SW 1271 (cell line): ENCODE measurements at regions not wholly inside any gene's neighbourhood (a gene's known extent, or its start where the extent isn't known, plus 50 kb on each side); places are given as distances from the start of the nearest gene placed in this dataset.
"Not testable (repeated sequence)": the region's sequence is repeated elsewhere in the genome, so short reads cannot be mapped to it uniquely, and the experiment has no call there.

ENCODE experiments used
- DNase-seq, 2 experiments: peaks; one replicate each; lab custom pipeline; 2025; lab: John Stamatoyannopoulos, UW

GRCh38 chr1:200496937-200497336 lies 87.1 kb upstream of the ZNF281 start:
- DNase-seq = no peak

- DNase-seq = no peak
These were observed 86.1 kb upstream of the ZNF281 start for GRCh38 chr1:200495901-200496300.

- no peak for DNase-seq
These were observed 83.5 kb upstream of the ZNF281 start for GRCh38 chr1:200493344-200493743.

GRCh38 chr1:200491103-200491502 lies 81.3 kb upstream of the ZNF281 start:
- no peak for DNase-seq

GRCh38 chr1:200490183-200490582 lies 80.3 kb upstream of the ZNF281 start:
- DNase-seq = no peak

DNA sequence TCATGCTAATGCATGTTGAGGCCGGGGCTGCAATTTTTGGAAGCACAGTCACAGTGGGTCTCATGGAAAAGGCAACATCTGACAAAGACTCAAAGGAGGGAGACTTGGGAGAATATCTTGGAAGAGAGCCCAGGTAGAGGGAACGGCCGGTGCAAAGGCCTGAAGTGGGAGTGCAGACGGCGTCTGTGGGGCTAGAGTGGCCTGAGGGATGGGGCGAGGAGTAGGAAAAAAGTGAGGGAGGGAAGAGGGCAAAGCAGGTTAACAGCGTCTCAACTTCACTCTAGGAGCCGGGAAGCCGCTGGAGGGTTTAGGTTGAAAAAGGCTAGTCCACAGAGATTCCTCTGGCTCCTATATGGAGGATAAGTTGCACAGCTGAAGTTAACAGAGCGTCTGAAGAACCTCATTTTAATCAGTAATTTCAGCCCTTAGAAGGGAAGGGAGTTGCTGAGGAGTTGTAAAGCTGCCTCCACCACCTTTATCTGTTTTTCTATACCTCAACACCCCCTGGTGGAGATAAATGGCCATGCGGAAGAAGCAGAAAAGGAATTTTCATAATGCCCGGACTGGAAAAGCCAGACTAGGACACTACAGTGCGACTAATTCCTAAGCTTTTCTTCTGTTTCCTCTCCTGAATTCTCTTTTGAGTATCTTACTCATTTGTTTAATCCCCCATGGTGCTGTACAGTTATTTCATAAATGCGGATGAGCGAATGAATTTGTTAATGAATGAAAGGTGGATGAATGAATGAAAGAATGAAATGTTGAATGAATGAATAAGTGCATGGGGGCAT lies 78.7 kb upstream of the ZNF281 start:
- peak; percentile 38 to 70 for DNase-seq

GRCh38 chr1:200487650-200488049 lies 77.8 kb upstream of the ZNF281 start:
- no peak for DNase-seq

GRCh38 chr1:200486634-200487033 lies 76.8 kb upstream of the ZNF281 start:
- DNase-seq = no peak

- not testable (repeated sequence) for DNase-seq
These were observed 74.7 kb upstream of the ZNF281 start for GRCh38 chr1:200484438-200484946.

- DNase-seq = peak; percentile 78 to 92
These were observed 73.8 kb upstream of the ZNF281 start for GRCh38 chr1:200483491-200484143.

GRCh38 chr1:200480964-200481363 lies 71.1 kb upstream of the ZNF281 start:
- DNase-seq = no peak

GRCh38 chr1:200479816-200480215 lies 70.0 kb upstream of the ZNF281 start:
- no peak for DNase-seq

DNA sequence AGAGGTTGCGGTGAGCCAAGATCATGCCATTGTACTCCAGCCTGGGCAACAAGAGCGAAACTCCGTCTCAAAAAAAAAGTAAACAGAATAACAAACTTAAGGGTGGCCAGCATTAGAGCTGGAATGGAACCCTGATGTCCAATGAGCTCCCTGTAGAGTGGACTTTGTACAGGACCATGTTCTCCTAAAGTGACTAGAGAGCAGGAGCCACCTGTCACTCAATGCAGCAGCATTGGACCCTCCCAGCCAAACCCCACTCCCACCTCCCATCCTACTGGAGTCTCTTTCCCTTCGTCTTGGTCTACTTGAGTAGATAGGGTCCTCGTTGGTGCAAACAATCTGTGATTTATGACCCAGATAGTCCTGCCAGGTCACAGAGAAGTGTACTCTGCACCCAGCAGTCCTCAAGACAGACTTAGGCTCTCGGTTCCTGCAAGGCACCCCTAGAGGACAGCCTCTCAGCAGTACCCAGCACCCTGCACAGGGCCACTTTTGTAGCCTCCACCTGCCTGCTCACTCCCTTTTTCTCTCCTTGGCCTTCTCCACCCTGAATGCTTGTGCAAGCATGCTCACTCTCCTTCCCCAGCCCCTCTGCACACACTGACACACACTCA lies 69.2 kb upstream of the ZNF281 start:
- no peak for DNase-seq

GRCh38 chr1:200478239-200478623 lies 68.4 kb upstream of the ZNF281 start:
- DNase-seq = no peak

GRCh38 chr1:200474633-200475032 lies 64.8 kb upstream of the ZNF281 start:
- DNase-seq = no peak

DNA sequence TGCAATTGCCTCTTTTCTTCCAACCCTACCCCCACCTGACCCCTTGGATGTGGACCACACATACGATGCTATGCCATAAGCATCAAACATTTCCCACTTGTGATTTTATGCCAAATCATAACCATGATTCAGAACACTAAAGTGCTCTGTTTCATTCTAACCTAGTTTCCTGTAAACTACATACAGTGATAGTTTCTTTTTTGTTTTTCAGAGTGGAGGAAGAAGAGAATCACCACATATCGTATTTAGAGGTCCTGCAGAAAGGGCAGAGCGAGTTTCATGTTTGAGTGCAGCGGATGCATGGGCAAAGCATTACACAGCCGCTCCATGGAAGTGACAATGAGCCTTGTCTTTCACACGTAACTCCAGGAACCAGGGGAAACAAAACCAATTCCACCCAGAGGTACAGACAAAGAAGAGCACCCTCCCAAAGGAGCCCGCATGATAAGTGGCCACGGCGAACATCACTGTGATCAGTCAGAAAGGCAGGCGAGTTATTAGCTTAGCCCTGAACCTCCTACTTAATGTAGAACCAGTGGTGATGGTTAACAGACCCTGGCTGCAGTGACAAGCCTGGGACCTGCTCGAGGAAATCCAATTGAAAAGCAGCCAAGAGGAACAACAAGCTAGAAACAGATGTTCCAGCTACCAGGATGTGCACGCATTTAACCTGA lies 64.0 kb upstream of the ZNF281 start:
- no peak for DNase-seq

- no peak for DNase-seq
These were observed 61.9 kb upstream of the ZNF281 start for GRCh38 chr1:200471739-200472138.

- no peak for DNase-seq
These were observed 58.6 kb upstream of the ZNF281 start for GRCh38 chr1:200468264-200469001.

DNA sequence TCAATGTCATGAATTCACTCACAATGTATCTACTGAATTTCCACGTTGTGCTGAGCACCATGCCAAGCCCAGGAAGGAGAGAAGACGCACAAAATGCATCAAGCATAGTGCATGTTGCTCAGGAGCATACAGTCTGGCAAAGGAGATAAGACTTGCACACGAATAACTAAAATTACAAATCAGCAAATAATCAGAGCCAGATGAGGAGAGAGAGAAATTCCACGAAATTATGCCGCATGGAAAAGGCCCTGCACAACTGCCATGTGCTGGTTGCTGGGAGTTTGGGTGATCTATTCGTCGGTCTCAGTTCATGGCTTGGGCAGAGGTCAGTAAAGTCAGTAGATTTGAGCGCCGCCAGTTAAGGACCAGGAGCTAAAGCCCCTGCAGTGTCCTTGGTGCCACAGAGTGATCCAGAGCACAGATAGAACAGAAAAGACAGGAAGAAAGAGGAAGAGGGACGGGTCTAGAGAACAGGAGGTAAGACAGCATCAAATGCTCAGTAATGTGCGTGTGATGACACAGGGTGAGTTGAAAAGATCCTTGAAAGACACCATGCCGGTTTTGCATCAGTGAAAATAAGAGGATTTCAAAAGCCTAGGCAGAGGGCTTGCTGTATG lies 55.1 kb upstream of the ZNF281 start:
- DNase-seq = no peak
